DOHH2 (cell line): ENCODE measurements at regions not wholly inside any gene's neighbourhood (a gene's known extent, or its start where the extent isn't known, plus 50 kb on each side); places are given as distances from the start of the nearest gene placed in this dataset.
"Not testable (repeated sequence)": the region's sequence is repeated elsewhere in the genome, so short reads cannot be mapped to it uniquely, and the experiment has no call there.

Source experiments
- H3F3A ChIP-seq: fragments of 200-600 bp; sonication (generic), shearing (Covaris generic); 2 replicates; pipeline ENCODE4 v1.6.0; 2016; ENCODE audit warnings: antibody characterized with exemption, mild to moderate bottlenecking; ENCODE audit not compliant: control insufficient read depth, insufficient read depth
- H3K27ac ChIP-seq: fragments of 200-600 bp; sonication (generic); 2 replicates; pipeline ENCODE4 v1.5.1; 2014; ENCODE audit warnings: low read depth, mild to moderate bottlenecking, low read length, moderate library complexity
- H3K27me3 ChIP-seq: fragments of 200-600 bp; sonication (generic); 2 replicates; pipeline ENCODE4 v1.6.1; 2014; ENCODE audit warnings: mild to moderate bottlenecking, low read length, mixed read lengths; ENCODE audit not compliant: control insufficient read depth
- H3K36me3 ChIP-seq: fragments of 200-600 bp; sonication (generic); 2 replicates; pipeline ENCODE4 v1.6.1; 2014; ENCODE audit warnings: mild to moderate bottlenecking, low read length, moderate library complexity, mixed read lengths; ENCODE audit not compliant: control insufficient read depth
- H3K4me1 ChIP-seq: fragments of 200-600 bp; sonication (generic); 2 replicates; pipeline ENCODE4 v1.6.1; 2014; ENCODE audit warnings: mild to moderate bottlenecking, low read length, mixed read lengths; ENCODE audit not compliant: control insufficient read depth
- H3K4me2 ChIP-seq: fragments of 200-600 bp; sonication (generic); 2 replicates; pipeline ENCODE4 v1.6.0; 2014; ENCODE audit warnings: mild to moderate bottlenecking, low read length, moderate library complexity
- H3K4me3 ChIP-seq: fragments of 200-600 bp; sonication (generic); 2 replicates; pipeline ENCODE4 v1.5.1; 2014; ENCODE audit warnings: mild to moderate bottlenecking, low read length, mixed read lengths
- H3K79me2 ChIP-seq: fragments of 200-600 bp; sonication (generic); 2 replicates; pipeline ENCODE4 v1.6.1; 2014; ENCODE audit warnings: mild to moderate bottlenecking, low read length, mixed read lengths; ENCODE audit not compliant: control insufficient read depth
- H3K9me2 ChIP-seq: fragments of 200-600 bp; sonication (generic); replicated peaks from 2 replicates; pipeline ENCODE4 v1.6.1; 2014; ENCODE audit warnings: mild to moderate bottlenecking, low read length, mixed read lengths; ENCODE audit not compliant: control insufficient read depth
- H3K9me3 ChIP-seq: fragments of 200-600 bp; sonication (generic); 2 replicates; pipeline ENCODE4 v1.6.1; 2014; ENCODE audit warnings: antibody characterized with exemption, low read length, mixed read lengths; ENCODE audit not compliant: control insufficient read depth, insufficient read depth
- H4K20me1 ChIP-seq: fragments of 200-600 bp; sonication (generic); 2 replicates; pipeline ENCODE4 v1.6.0; 2014; ENCODE audit warnings: low read depth, mild to moderate bottlenecking, antibody characterized with exemption, low read length, moderate library complexity; ENCODE audit not compliant: control insufficient read depth, insufficient read depth
- EZH2phosphoT487 ChIP-seq: fragments of 200-600 bp; sonication (generic); IDR thresholded peaks from 2 replicates; pipeline ENCODE4 v1.6.1; 2017; ENCODE audit warnings: borderline replicate concordance, mild to moderate bottlenecking, antibody characterized with exemption, low read length, moderate library complexity, mixed read lengths
- TF ChIP-seq, protein P1 (sequence below): fragments of 200-600 bp; sonication (generic); IDR thresholded peaks from one replicate; pipeline ENCODE4 v1.5.1; 2014; ENCODE audit warnings: antibody characterized with exemption, mild to moderate bottlenecking, low read depth, low read length; ENCODE audit not compliant: poor library complexity, severe bottlenecking

DNA sequence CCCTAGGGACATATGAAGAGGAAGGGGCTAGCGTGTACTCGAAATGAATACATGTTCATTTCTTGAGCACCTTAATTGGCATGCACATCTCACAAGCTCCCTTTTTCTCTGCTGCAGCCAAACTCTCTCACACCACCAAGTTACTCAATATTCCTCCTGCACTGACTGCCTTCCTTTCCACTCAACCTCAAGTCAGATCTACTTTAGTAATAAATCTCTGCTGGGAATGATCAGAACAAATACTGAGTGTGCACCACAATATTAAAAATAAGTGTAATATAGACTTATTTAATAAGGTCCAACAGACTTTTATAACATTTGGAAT lies 995.8 kb upstream of the WWC1 start:
- Histone ChIP-seq H3K4me1 (no peaks in the 10 kb centered on the region), H3K79me2 (no peaks in the 10 kb centered on the region), H3K27ac (no peak overlapping the region), H3K27me3 (no peaks in the 10 kb centered on the region), H3K9me3 (no peaks in the 10 kb centered on the region), H3K9me2 (no peaks in the 10 kb centered on the region), H3K4me3 (no peak overlapping the region), H4K20me1 (no peaks in the 10 kb centered on the region), H3K36me3 (no peaks in the 10 kb centered on the region), H3F3A (no peaks in the 10 kb centered on the region), H3K4me2 (no peak overlapping the region)
- no peak for TF ChIP-seq EZH2phosphoT487
- TF ChIP-seq, protein P1, sequence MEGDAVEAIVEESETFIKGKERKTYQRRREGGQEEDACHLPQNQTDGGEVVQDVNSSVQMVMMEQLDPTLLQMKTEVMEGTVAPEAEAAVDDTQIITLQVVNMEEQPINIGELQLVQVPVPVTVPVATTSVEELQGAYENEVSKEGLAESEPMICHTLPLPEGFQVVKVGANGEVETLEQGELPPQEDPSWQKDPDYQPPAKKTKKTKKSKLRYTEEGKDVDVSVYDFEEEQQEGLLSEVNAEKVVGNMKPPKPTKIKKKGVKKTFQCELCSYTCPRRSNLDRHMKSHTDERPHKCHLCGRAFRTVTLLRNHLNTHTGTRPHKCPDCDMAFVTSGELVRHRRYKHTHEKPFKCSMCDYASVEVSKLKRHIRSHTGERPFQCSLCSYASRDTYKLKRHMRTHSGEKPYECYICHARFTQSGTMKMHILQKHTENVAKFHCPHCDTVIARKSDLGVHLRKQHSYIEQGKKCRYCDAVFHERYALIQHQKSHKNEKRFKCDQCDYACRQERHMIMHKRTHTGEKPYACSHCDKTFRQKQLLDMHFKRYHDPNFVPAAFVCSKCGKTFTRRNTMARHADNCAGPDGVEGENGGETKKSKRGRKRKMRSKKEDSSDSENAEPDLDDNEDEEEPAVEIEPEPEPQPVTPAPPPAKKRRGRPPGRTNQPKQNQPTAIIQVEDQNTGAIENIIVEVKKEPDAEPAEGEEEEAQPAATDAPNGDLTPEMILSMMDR, result no peak

DNA sequence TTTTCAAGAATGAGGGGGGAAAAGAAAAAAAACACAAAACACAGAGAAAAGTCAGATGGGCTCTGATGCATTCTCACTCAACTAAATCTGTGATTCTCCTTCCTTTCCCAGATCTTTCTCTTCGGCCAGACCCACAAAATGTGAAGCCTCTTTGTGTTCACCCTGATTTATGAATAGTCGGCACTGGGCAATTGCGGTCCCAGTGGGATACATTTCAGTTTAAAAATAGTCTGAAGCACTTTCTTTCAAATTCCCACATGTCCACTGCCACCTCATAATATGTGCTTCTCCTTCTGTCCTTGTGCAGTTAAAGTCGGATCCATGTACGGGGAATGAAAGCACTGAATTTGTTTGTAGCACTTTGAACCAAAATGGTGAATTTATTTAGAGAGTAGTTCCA lies 995.4 kb upstream of the WWC1 start:
- TF ChIP-seq EZH2phosphoT487, result no peak
- TF ChIP-seq, protein P1, result no peak
- Histone ChIP-seq H3K4me1 (no peaks in the 10 kb centered on the region), H3K4me3 (no peak overlapping the region), H4K20me1 (no peaks in the 10 kb centered on the region), H3K4me2 (no peak overlapping the region), H3K79me2 (no peaks in the 10 kb centered on the region), H3K27ac (no peak overlapping the region), H3K27me3 (no peaks in the 10 kb centered on the region), H3K9me2 (no peaks in the 10 kb centered on the region), H3K36me3 (no peaks in the 10 kb centered on the region), H3K9me3 (no peaks in the 10 kb centered on the region), H3F3A (no peaks in the 10 kb centered on the region)

DNA sequence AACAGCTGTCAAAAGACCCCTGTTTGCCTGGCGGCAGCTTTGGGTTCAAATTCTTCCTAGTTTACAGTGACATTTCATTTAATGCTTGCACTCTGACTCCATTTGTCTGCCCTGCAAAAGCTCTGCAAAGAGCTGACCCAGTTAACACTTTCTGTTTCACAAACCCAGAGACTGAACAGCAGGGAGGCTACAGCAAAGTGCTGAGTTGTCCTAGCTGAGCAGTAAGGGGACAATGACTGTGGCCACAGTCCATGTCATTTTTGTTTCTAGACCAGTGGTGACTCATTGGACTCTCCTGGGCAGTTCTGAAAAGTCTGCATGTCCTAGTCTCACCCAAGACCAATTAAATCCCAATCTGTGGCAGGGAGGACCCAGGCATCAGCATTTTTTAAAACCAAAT lies 994.8 kb upstream of the WWC1 start:
- H3K36me3 ChIP-seq, result no peaks in the 10 kb centered on the region
- H4K20me1 ChIP-seq, result no peaks in the 10 kb centered on the region
- TF ChIP-seq EZH2phosphoT487, result no peak
- TF ChIP-seq, protein P1, result no peak
- no peak overlapping the region for H3K27ac ChIP-seq
- H3K27me3 ChIP-seq, result no peaks in the 10 kb centered on the region
- H3K79me2 ChIP-seq, result no peaks in the 10 kb centered on the region
- no peaks in the 10 kb centered on the region for H3K9me2 ChIP-seq
- H3K9me3 ChIP-seq, result no peaks in the 10 kb centered on the region
- no peaks in the 10 kb centered on the region for H3K4me1 ChIP-seq
- no peak overlapping the region for H3K4me2 ChIP-seq
- H3K4me3 ChIP-seq, result no peak overlapping the region
- H3F3A ChIP-seq, result no peaks in the 10 kb centered on the region

DNA sequence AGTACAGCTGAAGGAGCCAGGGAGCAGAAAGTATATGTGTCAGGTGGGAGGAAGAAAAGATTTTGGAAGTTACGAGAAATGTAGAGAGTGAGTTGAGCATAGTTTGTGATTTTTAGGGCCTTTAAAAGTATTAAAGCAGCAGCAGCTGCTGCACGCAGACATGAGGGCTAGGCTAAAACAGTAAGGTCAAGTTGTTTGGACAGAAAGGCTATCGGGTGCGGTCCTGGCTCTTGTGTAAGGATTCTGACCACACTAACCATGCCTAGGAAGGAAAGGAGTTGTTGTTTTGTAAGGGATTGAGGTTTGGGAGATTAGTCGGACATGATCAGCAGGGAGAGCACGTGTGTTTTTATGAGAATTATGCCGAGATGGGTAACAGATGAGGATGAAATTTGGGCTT lies 991.6 kb upstream of the WWC1 start:
- H3K4me2 ChIP-seq, H3K4me1 ChIP-seq, H3K36me3 ChIP-seq, H3K9me2 ChIP-seq, H3K4me3 ChIP-seq, H3K27me3 ChIP-seq, H3F3A ChIP-seq, H3K27ac ChIP-seq, H3K79me2 ChIP-seq, H3K9me3 ChIP-seq, H4K20me1 ChIP-seq: not testable (repeated sequence)
